ENCODE measurements at regions not wholly inside any gene's neighbourhood (a gene's known extent, or its start where the extent isn't known, plus 50 kb on each side); places are given as distances from the start of the nearest gene placed in this dataset.

GRCh38 chr5:2128686-2129355 is 246.1 kb upstream of the IRX4 start:
- peak in 1 of 3 donors; percentile 26 for DNase-seq (ENCODE audit: low read depth in 3 of 3, low spot score in 2 of 3)

- no peak for DNase-seq (ENCODE audit: low read depth in 3 of 3, low spot score in 2 of 3)
Measured at GRCh38 chr5:2126512-2126911, 243.8 kb upstream of the IRX4 start.

DNA sequence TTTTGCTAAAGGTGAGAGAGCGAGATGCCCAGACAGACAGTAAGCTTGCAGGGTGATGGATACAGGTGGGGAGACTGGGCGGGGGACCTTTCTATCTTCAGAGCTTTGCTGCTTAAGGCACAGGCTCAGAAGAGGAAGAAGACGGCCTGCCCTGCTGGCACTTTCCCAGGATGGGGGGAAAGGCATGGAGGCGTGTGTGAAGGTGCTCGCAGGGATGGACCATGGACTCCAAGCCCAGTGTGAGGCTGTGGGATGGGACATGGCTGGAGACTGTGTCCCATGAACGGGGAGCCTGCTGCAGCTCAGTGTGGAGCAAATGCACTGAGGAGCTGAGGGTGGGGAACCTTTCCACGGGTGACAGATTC is 243.2 kb upstream of the IRX4 start:
- no peak for DNase-seq (ENCODE audit: low read depth in 3 of 3, low spot score in 2 of 3)

GRCh38 chr5:2125171-2125900 is 242.6 kb upstream of the IRX4 start:
- DNase-seq (ENCODE audit: low read depth in 3 of 3, low spot score in 2 of 3): no peak

GRCh38 chr5:2124434-2125170 is 241.9 kb upstream of the IRX4 start:
- DNase-seq (ENCODE audit: low read depth in 3 of 3, low spot score in 2 of 3): no peak

DNA sequence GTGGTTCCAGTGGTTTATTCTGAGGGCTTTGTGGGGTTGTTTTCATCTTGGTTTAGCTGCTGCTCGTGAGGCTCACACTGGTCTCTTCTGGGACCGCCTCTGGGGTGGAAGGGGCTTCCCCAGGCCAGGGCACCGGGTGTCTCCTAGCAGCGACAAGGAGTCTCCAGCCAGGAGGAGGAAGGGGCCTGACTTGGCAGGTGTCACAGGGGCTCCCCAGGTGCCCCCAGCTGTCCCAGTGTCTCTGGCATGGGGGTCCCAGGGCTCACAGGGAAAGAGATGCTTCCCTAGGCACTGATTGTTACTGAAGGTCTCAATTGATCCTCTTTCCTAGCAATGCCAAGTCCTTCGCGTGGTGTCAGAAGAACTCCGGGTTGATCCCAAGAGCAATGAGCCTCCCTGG is 241.1 kb upstream of the IRX4 start:
- no peak for DNase-seq (ENCODE audit: low read depth in 3 of 3, low spot score in 2 of 3)

DNA sequence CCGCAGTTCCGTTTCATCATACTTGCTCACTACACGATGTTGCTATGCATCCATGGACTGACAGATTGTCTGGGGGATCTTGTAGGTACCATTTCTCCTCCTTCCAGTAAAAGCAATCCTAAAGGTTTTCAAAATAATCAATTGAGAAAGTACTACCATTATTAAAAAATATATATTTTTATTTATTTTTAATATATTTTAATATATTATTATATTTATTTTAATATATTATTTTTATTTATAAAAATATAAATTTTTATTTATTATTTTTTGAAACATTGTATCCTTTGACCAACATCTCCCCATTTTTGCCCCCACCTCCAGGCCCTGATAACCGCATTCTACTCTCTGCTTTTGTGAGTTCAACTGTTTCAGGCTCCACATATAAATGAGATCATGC is 237.6 kb upstream of the IRX4 start:
- no peak for DNase-seq (ENCODE audit: low read depth in 3 of 3, low spot score in 2 of 3)

- no peak for DNase-seq (ENCODE audit: low read depth in 3 of 3, low spot score in 2 of 3)
Measured at GRCh38 chr5:2119573-2119972, 236.8 kb upstream of the IRX4 start.

GRCh38 chr5:2113348-2114131 is 230.8 kb upstream of the IRX4 start:
- DNase-seq (ENCODE audit: low read depth in 3 of 3, low spot score in 2 of 3): no peak

DNA sequence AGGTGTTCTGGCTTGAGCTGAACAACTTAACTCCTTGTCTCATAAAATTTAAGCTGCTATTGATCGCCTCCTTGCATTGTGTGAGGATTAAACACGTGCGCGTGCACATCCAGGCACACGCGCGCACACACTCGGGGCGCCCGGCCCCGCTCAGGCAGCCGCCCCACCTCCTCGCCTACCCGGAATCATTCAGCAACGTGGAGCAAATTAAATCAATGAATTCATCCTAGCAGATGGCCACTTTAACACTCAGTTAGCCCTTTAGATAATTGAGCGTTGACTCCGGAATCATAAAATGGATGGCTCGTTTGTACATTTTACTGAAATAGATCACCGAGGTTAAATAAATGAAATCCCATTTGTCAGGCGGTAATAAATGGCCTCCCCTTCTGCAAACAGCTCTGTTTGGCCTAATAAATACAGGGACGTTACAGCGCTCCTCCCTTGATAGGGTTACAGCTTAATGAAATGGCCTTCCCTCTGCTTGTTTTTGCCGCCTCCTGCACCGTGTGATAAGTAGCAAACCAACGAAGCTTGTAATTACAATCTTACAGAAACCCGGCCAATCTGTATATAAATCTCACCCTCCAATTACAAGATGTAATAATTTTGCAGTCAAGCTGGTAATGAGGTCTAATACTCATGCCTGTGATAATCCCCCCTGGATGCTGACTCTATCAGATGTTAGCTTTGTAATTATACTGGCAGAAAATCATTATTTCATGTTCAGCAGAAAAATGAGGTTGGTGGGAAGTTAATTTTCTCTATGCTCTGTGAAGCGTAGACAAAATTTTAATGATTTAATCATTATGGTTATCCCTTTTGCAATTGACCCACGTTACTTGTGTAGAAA is 229.7 kb upstream of the IRX4 start:
- DNase-seq (ENCODE audit: low read depth in 3 of 3, low spot score in 2 of 3): peak in 2 of 3 donors; percentile 6 to 19

DNA sequence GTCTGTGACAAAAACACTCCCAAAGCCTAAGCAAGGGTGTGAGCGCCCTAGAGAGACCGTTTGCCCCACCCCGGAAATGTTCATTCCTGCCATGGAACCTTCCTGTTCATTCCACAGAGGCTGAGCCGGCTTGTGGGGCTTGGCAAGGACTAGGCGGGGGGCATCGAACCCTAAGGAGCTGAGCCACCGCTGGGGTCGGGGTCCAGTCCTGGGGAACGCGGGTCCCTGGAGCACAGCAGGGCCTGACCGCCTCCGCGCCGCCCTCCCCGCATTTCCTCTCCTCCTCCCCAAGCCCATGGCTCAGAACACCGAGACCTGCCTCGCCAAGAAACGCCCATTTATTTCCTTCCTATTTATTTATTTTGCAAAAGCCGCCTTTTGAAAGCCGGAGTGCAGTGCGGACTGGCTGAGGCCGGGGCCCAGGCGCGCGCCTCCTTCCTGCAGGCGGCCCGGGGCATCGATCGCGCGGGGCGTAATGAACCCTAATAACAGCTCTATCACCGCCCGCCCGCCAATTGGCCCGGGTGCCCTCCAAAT is 228.9 kb upstream of the IRX4 start:
- no peak for DNase-seq (ENCODE audit: low read depth in 3 of 3, low spot score in 2 of 3)

- DNase-seq (ENCODE audit: low read depth in 3 of 3, low spot score in 2 of 3): no peak
Measured at GRCh38 chr5:2110934-2111462, 228.3 kb upstream of the IRX4 start.

DNA sequence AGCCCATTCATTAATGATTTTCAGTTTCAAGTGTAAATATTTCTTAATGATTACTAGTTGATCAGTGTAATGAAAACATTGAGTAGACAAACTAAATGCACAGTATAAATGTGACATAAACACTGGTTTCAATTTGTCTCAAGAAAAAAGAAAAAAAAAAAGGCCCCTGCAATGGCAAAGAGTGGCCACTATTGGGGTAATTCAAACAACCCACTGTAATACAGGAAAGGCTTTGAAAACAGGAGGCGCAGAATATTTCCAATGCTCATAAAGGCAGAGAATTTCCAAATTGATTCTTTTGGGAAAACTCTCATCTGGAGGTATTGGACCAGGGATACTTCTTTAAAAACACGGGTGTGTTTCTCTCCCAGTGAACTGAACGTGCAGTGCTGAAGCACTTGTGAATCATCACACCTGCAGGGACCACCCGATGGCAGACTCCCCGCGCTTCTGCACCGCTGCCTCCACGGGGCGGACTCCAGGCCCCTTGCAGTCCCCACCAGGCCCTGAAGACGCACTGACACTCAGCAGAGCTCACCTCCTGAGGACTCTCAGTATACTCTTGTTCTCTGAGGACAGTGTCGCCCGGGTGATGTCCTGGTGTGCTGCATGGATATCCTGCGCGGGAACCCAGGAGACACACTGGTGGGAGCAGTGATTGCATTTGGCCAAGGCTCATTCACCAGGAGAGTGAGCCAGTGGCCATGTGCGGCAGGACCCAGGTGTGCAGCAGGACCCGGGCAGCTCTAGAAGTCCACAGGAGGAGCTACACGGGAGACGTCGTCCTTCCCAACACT is 227.6 kb upstream of the IRX4 start:
- no peak for DNase-seq (ENCODE audit: low read depth in 3 of 3, low spot score in 2 of 3)

- no peak for DNase-seq (ENCODE audit: low read depth in 3 of 3, low spot score in 2 of 3)
Measured at GRCh38 chr5:2109566-2109965, 226.8 kb upstream of the IRX4 start.

GRCh38 chr5:2106721-2107120 is 224.0 kb upstream of the IRX4 start:
- no peak for DNase-seq (ENCODE audit: low read depth in 3 of 3, low spot score in 2 of 3)

DNA sequence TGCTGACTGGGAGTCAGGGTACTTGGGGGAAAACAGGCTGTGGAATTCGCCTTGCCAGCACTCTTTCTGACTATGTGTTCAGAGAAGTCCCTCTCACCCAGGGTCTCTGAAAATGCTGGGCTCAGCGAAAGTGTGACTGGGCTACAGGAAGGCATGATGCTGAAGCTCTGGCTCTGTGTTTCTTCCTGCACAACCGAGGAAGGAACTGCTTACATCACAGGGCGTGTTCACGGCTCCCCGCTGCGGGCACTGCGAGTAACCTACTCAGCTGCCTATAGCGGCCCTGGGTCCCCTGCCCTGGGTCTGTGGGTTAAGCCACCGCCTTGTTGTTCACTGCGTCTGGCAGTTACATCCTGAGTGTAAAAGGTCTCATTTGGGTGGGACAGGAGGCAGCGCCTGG is 222.4 kb upstream of the IRX4 start:
- no peak for DNase-seq (ENCODE audit: low read depth in 3 of 3, low spot score in 2 of 3)

GRCh38 chr5:2103940-2104339 is 221.2 kb upstream of the IRX4 start:
- no peak for DNase-seq (ENCODE audit: low read depth in 3 of 3, low spot score in 2 of 3)

- DNase-seq (ENCODE audit: low read depth in 3 of 3, low spot score in 2 of 3): no peak
Measured at GRCh38 chr5:2102819-2103776, 220.4 kb upstream of the IRX4 start.
